Epithelial cell of esophagus (primary cell): ENCODE measurements at regions not wholly inside any gene's neighbourhood (a gene's known extent, or its start where the extent isn't known, plus 50 kb on each side); places are given as distances from the start of the nearest gene placed in this dataset.

Experiments
- DNase-seq: peaks from one replicate; pipeline ENCODE4 v3.0.0; 2010; ENCODE audit warnings: low read depth
- H3K4me3 ChIP-seq: 2 replicates; pipeline ENCODE4 v1.5.1; 2011; ENCODE audit warnings: mild to moderate bottlenecking, low read length, control low read depth
- TF ChIP-seq, protein P1 (sequence below): IDR thresholded peaks from 2 replicates; pipeline ENCODE4 v1.5.1; 2011; ENCODE audit warnings: low read depth, mild to moderate bottlenecking, low read length, control low read depth, inconsistent platforms; ENCODE audit not compliant: insufficient read depth; ENCODE audit errors: missing control alignments

DNA sequence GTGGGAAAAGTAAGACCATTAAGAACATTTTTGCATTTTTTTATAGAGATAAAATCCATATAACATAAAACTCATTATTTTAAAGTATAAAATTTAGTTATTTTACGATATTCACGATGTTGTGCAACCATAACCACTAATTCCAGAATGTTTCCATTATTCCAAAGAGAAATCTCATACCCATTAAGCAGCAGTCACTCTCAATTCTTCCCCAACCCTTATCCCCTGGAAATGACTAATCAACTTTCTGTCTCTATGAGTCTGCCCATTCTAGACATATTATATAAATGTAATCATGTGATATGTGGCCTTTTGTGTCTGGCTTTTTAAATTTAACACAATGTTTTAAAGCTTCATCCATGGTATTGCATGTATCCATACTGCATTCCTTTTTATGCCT lies 115.6 kb upstream of the ADAMTSL1 start:
- no peak overlapping the region for H3K4me3 ChIP-seq
- TF ChIP-seq, protein P1, sequence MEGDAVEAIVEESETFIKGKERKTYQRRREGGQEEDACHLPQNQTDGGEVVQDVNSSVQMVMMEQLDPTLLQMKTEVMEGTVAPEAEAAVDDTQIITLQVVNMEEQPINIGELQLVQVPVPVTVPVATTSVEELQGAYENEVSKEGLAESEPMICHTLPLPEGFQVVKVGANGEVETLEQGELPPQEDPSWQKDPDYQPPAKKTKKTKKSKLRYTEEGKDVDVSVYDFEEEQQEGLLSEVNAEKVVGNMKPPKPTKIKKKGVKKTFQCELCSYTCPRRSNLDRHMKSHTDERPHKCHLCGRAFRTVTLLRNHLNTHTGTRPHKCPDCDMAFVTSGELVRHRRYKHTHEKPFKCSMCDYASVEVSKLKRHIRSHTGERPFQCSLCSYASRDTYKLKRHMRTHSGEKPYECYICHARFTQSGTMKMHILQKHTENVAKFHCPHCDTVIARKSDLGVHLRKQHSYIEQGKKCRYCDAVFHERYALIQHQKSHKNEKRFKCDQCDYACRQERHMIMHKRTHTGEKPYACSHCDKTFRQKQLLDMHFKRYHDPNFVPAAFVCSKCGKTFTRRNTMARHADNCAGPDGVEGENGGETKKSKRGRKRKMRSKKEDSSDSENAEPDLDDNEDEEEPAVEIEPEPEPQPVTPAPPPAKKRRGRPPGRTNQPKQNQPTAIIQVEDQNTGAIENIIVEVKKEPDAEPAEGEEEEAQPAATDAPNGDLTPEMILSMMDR, result no peak
- DNase-seq, result no peak

DNA sequence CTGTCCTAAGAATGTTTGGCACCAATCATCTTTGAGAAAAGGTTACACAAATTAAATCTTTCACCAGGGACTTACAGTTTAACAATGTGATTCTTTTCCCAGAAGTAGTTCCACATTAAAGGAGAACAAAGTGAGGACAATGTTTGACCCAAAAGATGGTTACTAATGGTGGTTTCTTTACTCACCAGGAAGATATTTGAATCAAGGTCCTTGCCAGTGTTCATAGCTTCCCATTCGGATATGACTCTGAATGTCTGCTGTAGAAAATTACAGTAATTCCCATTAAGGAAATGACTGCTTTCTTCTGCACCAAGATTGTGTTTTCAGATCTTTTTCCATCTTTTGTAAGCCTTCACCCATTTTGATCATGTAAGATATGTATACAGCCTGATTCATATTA lies 114.6 kb upstream of the ADAMTSL1 start:
- TF ChIP-seq, protein P1, result no peak
- no peak overlapping the region for H3K4me3 ChIP-seq
- peak; percentile 12 for DNase-seq

DNA sequence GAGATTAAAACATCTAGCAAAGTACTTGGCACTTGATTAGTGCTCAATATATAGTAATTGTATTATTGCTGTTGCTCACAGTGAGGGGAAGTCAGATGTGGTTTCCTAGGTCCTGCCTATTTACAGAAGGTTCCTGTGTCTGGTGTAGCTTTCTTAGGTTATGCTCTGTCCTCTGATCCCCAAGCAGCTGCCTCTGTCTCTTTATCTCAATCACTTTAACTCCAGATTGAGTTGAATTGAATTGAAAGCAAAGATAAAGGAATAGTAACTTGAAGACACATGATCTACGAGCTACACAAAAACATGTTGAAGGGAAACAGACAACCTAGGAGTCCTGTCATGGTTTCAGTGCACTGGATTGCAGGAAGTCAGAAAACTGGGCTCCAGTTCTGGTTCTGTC lies 113.9 kb upstream of the ADAMTSL1 start:
- TF ChIP-seq, protein P1, result no peak
- no peak for DNase-seq
- H3K4me3 ChIP-seq, result no peak overlapping the region

DNA sequence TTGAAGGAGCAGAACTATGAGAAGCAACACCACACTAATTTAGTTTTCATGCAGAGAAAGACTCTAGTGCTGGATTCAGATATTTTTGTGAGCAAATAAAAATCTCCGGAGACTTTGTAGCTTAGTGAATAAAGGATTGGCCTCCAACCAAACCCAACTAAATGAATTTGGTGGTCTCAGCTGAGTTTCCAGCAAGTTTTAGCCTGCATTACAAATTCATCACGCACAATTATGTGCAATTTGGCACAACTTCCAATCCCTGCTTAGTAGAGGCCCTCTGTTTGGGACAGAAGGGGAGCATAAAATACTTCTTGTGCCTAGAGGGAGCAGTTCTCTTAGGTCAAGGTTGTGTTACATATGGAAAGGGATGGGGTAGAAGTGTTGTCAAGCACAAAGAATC lies 112.3 kb upstream of the ADAMTSL1 start:
- no peak for DNase-seq
- TF ChIP-seq, protein P1, result no peak
- H3K4me3 ChIP-seq, result no peak overlapping the region

DNA sequence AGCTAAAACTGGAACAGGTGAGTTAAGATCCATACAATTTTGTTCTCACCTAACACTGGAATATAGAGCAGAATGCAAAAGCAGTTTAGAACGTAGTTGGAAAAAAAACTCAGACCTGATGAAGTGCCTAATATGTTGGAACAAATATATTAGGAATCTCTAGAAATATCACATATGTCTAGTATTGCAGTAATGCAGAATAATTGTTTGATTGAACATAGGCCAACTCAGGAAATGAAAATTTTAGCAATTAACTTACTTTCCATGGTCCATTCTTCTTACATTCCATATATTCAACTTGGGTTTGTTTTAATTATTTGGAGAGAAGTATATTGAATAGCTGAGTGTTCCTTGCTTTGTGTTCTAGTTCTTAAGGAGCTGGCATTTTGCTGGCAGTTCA lies 111.8 kb upstream of the ADAMTSL1 start:
- no peak overlapping the region for H3K4me3 ChIP-seq
- no peak for DNase-seq
- TF ChIP-seq, protein P1, result no peak

DNA sequence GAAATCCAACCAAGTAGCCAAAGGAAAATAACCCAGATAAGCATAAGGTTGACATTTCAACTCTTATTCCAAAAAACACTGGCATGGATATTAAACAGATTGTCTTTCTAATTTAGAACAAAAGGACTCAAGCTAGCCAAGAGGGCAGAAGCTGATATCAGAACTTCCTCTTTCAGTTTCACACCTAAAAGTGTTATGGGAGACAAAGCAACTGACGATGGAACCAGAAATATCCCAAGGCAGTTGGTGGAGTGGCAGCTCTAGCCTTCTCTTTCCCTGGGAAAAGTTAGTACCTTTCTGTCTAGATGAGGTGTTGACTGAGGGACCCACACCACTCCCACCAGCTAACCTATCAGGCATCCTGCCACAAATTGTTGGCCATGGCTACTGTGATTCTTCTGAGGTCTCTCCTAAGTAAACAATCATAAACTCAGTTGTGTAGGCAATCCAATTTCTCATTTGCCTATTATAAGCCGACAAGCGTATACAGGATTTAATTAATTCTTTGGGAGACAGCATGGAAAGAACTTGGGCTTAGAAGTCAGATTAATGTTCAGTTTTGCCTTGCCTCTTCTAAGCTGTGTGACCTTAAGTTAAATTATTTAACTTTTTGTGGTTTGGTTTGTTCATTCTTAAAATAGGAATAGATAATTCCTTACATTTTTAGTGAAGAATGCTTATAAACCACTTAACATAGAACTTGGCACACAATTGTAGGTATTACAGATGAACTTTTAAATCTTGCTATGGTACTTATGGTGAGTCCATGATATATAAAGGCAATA lies 110.9 kb upstream of the ADAMTSL1 start:
- no peak overlapping the region for H3K4me3 ChIP-seq
- no peak for DNase-seq
- TF ChIP-seq, protein P1, result no peak

DNA sequence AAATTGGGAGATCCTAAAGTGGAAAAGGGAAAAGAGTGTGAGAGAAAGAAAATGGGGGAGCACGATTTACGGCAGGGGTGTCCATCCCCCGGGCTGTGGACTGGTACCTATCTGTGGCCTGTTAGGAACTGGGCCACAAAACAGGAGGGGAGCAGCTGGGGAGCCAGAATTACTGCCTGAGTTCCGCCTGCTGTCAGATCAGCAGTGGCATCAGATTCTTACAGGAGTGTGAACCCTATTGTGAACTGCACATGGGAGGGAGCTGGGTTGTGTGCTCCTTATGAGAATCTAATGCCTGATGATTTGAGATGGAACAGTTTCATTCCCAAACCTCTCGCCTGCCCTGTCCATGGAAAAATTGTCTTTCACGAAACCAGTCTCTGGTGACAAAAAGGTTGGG lies 108.3 kb upstream of the ADAMTSL1 start:
- no peak for DNase-seq
- H3K4me3 ChIP-seq, result no peak overlapping the region
- TF ChIP-seq, protein P1, result no peak
